Osteocyte (in vitro differentiated cells): ENCODE measurements at regions not wholly inside any gene's neighbourhood (a gene's known extent, or its start where the extent isn't known, plus 50 kb on each side); places are given as distances from the start of the nearest gene placed in this dataset.

Experiments used
- DNase-seq: peaks from one replicate; pipeline ENCODE4 v3.0.0; 2021; ENCODE audit warnings: mixed read lengths; ENCODE audit not compliant: unreplicated experiment; ENCODE audit errors: extremely low spot score
- H3K27ac Mint-ChIP-seq: one replicate; pipeline ENCODE4 v1.8.0; 2021; ENCODE audit warnings: mild to moderate bottlenecking, mixed read lengths; ENCODE audit not compliant: unreplicated experiment
- H3K27me3 Mint-ChIP-seq: one replicate; pipeline ENCODE4 v1.8.0; 2021; ENCODE audit warnings: mixed read lengths; ENCODE audit not compliant: unreplicated experiment
- H3K36me3 Mint-ChIP-seq: one replicate; pipeline ENCODE4 v1.8.0; 2021; ENCODE audit warnings: mixed read lengths; ENCODE audit not compliant: unreplicated experiment
- H3K4me1 Mint-ChIP-seq: one replicate; pipeline ENCODE4 v1.8.0; 2021; ENCODE audit warnings: mixed read lengths; ENCODE audit not compliant: unreplicated experiment
- H3K4me3 Mint-ChIP-seq: one replicate; pipeline ENCODE4 v1.8.0; 2021; ENCODE audit warnings: mild to moderate bottlenecking, moderate library complexity, mixed read lengths; ENCODE audit not compliant: unreplicated experiment
- H3K9me3 Mint-ChIP-seq: one replicate; pipeline ENCODE4 v1.8.0; 2021; ENCODE audit warnings: mixed read lengths; ENCODE audit not compliant: unreplicated experiment
- CTCF ChIP-seq: fragments of 200-600 bp; sonication (generic); IDR thresholded peaks from 2 replicates; pipeline ENCODE4 v1.5.0; 2021; ENCODE audit warnings: antibody characterized with exemption, mild to moderate bottlenecking, moderate library complexity

DNA sequence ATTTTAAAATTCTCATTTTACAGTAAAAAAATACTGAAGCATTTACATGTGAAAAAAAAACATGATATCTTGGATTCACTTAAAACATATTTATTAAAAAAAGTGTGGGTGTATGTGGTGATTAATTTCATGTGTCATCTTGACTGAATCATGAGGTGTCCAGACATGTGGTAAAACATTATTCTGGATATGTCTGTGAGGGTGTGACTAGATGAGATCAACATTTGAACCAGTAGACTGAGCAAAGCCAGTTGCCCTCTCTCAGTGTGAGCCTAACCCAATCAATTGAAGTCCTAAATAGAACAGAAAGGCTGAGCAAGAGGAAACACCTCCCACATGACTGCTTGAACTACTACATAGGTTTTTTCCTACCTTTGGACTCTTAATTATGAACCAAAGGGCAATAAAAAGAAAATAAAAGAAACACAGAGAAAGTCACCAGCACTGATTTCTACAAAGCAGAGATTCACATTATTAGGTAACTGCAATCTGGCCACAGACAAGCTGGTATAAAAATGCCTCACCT lies 90.5 kb upstream of the VGLL2 start:
- no peaks in the 10 kb centered on the region for H3K4me1 Mint-ChIP-seq
- peaks cover 18% of the 10 kb centered on the region for H3K9me3 Mint-ChIP-seq
- no peaks in the 10 kb centered on the region for H3K36me3 Mint-ChIP-seq
- H3K27me3 Mint-ChIP-seq: no peaks in the 10 kb centered on the region
- H3K4me3 Mint-ChIP-seq: no peak overlapping the region
- TF ChIP-seq CTCF: no peak
- H3K27ac Mint-ChIP-seq: no peak overlapping the region
- DNase-seq: no peak

GRCh38 chr6:117188627-117189201 lies 76.6 kb upstream of the VGLL2 start:
- H3K27me3 Mint-ChIP-seq: no peaks in the 10 kb centered on the region
- TF ChIP-seq CTCF: peak; percentile 52

GRCh38 chr6:117191009-117191408 lies 74.3 kb upstream of the VGLL2 start:
- H3K36me3 Mint-ChIP-seq: no peaks in the 10 kb centered on the region
- no peaks in the 10 kb centered on the region for H3K4me1 Mint-ChIP-seq
- H3K9me3 Mint-ChIP-seq: peaks cover 5% of the 10 kb centered on the region
- no peak overlapping the region for H3K27ac Mint-ChIP-seq
- DNase-seq: no peak
- H3K27me3 Mint-ChIP-seq: peaks cover 1% of the 10 kb centered on the region
- no peak overlapping the region for H3K4me3 Mint-ChIP-seq
- no peak for TF ChIP-seq CTCF

More at GRCh38 chr6:117188627-117189201, 76.6 kb upstream of the VGLL2 start:
- no peak for DNase-seq
- no peaks in the 10 kb centered on the region for H3K36me3 Mint-ChIP-seq
- H3K4me3 Mint-ChIP-seq: no peak overlapping the region
- H3K9me3 Mint-ChIP-seq: peaks cover 5% of the 10 kb centered on the region
- H3K4me1 Mint-ChIP-seq: no peaks in the 10 kb centered on the region
- no peak overlapping the region for H3K27ac Mint-ChIP-seq

GRCh38 chr6:117191448-117191847 lies 73.9 kb upstream of the VGLL2 start:
- TF ChIP-seq CTCF: no peak
- no peak for DNase-seq
- Mint-ChIP-seq H3K4me1 (no peaks in the 10 kb centered on the region), H3K9me3 (peaks cover 5% of the 10 kb centered on the region), H3K36me3 (no peaks in the 10 kb centered on the region), H3K27me3 (peaks cover 3% of the 10 kb centered on the region), H3K4me3 (no peak overlapping the region), H3K27ac (no peak overlapping the region)

DNA sequence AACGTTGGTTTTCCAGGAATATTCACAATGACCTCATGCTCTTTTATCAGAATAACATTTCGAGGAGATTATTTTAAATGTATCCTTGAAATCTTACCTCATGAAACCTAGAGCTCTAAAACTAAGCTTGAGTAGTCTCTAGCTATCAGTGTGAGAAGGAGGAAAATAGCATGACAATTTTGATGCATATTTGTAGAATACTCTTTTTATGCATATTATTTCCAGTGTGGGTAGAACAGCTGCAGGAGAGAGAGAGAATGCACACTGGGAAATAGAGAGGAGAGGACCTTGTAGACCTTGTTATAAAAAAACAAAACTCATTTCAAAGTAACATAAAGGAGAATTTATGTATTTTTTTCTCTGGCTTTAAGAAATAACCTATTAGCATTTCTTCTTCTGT lies 71.1 kb upstream of the VGLL2 start:
- TF ChIP-seq CTCF: no peak
- peaks cover 5% of the 10 kb centered on the region for H3K9me3 Mint-ChIP-seq
- DNase-seq: no peak
- H3K27ac Mint-ChIP-seq: no peak overlapping the region
- H3K36me3 Mint-ChIP-seq: no peaks in the 10 kb centered on the region
- no peak overlapping the region for H3K4me3 Mint-ChIP-seq
- peaks cover 3% of the 10 kb centered on the region for H3K27me3 Mint-ChIP-seq
- no peaks in the 10 kb centered on the region for H3K4me1 Mint-ChIP-seq
